HG03175 (cell line): ENCODE measurements at regions not wholly inside any gene's neighbourhood (a gene's known extent, or its start where the extent isn't known, plus 50 kb on each side); places are given as distances from the start of the nearest gene placed in this dataset.
"Not testable (repeated sequence)": the region's sequence is repeated elsewhere in the genome, so short reads cannot be mapped to it uniquely, and the experiment has no call there.

Experiments
- ATAC-seq: cut with Tn5 transposase; IDR thresholded peaks from one replicate; pipeline ENCODE4 v1.9.1; 2021; ENCODE audit warnings: mild to moderate bottlenecking, moderate library complexity; ENCODE audit not compliant: unreplicated experiment

GRCh38 chr10:44278837-44279324 lies 106.0 kb downstream of the CXCL12 start:
- no peak for ATAC-seq

GRCh38 chr10:44268435-44268948 lies 116.4 kb downstream of the CXCL12 start:
- not testable (repeated sequence) for ATAC-seq

DNA sequence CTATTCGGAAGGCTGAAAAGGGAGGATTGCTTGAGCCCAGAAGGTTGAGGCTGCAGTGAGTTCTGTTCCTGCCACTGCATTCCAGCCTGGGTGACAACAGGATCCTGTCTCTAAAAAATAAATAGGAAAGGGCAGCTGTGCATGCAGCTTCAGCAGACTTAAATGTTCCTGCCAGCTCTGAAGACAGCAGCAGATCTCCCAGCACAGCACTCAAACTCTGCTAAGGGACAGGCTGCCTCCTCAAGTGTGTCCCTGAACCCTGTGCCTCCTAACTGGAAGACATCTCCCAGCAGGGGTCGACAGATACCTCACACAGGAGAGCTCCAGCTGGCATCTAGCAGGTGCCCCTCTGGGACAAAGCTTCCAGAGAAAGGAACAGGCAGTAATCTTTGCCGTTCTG lies 117.9 kb downstream of the CXCL12 start:
- no peak for ATAC-seq

DNA sequence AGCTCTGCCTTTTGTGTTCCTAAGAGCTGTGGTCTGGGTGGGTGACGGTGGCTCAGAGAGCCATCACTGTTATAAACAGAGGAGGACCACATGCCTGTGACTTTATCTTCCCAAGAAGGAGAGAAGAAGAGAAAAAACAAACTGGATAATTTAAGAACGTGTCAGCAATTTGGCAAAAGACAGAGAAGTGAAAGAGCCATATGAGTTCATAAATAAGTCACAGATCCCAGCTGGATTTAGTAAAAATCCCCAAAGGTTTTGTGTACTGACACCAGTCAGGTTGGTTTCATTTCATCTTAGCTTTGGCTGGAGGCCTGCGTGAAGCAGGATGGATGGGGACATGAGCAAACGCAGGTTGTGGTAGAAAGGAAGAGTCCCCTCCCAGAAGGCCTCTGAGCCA lies 120.7 kb downstream of the CXCL12 start:
- no peak for ATAC-seq

GRCh38 chr10:44263771-44264170 lies 121.1 kb downstream of the CXCL12 start:
- no peak for ATAC-seq

GRCh38 chr10:44262551-44263251 lies 122.2 kb downstream of the CXCL12 start:
- no peak for ATAC-seq

DNA sequence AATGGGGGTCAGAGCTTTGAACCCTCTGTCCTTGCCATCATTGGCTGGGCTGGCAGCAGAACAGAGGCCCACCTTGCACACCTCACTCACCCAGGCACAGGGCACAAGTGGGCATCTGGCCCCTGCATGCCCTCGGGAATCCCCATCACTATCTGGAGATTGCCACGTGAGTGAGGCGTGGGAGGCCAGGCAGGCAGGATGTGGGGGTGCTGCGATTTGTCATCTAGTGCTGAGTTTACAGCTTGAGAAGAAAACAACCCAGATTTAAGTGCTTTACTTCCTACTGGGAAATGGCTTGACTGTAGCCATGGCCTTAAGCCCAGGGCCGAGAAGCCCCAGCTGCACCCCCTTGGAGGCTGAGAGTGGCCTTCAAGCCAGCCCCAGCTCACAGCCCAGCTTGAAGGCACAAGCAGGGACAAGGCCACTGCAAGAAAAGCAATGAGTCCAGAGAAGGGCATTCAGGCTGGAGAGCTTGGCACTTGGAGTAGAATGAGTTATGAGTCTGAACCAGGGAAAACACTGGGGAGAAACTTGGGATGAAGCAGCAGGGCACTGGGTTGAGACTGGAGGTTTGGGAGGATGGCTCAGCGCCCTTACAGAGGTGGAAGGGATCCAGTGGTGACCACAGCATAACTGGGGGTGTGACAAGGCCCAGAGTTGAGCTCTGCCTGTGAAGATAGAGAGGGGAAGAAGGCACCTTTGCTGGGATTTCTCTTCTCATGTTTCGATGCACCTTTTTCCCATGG lies 123.0 kb downstream of the CXCL12 start:
- no peak for ATAC-seq

DNA sequence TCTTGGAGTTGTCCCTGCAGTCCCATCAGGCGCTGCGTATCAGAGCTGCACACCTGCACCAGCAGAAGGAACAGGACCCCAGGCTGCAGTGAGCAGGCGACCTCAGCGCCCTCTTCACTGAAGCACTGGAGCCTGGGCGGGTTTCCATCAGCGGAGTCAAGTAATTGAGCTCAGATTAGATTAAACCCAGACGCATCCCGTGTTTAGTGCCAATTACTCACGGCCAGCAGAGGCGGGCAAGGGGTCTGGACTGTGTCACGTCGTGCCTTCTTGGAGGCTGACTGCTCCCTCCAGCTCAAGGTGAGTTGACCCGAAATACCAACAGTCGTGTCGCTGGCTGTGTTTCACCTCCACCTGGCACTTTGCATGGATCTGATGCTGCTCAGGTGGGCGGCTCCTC lies 123.6 kb downstream of the CXCL12 start:
- no peak for ATAC-seq

GRCh38 chr10:44260286-44260928 lies 124.5 kb downstream of the CXCL12 start:
- no peak for ATAC-seq

GRCh38 chr10:44259090-44259874 lies 125.6 kb downstream of the CXCL12 start:
- no peak for ATAC-seq

GRCh38 chr10:44258460-44259089 lies 126.3 kb downstream of the CXCL12 start:
- no peak for ATAC-seq

GRCh38 chr10:44258019-44258418 lies 126.9 kb downstream of the CXCL12 start:
- no peak for ATAC-seq

GRCh38 chr10:44253769-44254462 lies 131.0 kb downstream of the CXCL12 start:
- no peak for ATAC-seq

DNA sequence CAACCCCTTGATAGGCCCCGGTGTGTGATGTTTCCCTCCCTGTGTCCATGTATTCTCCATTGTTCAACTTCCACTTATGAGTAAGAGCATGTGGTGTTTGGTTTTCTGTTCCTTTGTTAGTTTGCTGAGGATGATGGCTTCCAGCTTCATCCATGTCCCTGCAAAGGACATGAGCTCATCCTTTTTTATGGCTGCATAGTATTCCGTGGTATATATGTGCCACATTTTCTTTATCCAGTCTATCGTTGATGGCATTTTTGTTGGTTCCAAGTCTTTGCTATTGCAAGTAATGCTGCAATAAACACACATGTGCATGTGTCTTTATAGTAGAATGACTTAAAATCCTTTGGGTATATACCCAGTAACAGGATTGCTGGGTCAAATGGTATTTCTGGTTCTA lies 132.3 kb downstream of the CXCL12 start:
- ATAC-seq, result not testable (repeated sequence)

GRCh38 chr10:44249933-44250332 lies 135.0 kb downstream of the CXCL12 start:
- not testable (repeated sequence) for ATAC-seq

GRCh38 chr10:44249490-44249889 lies 135.4 kb downstream of the CXCL12 start:
- ATAC-seq, result no peak

DNA sequence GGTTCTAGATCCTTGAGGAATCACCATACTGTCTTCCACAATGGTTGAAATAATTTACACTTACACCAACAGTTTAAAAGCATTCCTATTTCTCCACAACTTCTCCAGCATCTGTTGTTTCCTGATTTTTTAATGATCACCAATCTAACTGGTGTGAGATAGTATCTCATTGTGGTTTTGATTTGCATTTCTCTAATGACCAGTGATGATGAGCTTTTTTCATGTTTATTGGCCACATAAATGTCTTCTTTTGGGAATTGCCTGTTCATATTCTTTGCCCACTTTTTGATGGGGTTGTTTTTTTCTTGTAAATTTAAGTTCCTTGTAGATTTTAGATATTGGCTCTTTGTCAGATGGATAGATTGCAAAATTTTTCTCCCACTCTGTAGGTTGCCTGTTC lies 138.2 kb downstream of the CXCL12 start:
- ATAC-seq, result not testable (repeated sequence)

DNA sequence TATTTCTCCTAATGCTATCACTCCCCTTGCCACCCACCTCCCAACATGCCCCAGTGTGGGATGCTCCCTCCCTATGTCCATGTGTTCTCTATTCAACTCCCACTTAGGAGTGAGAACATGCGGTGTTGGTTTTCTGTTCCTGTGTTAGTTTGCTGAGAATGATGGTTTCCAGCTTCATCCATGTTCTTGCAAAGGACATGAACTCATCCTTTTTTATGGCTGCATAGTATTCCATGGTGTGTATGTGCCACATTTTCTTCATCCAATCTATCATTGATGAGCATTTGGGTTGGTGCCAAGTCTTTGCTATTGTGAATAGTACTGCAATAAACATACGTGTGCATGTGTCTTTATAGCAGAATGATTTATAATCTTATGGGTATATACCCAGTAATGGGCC lies 138.6 kb downstream of the CXCL12 start:
- ATAC-seq, result not testable (repeated sequence)

DNA sequence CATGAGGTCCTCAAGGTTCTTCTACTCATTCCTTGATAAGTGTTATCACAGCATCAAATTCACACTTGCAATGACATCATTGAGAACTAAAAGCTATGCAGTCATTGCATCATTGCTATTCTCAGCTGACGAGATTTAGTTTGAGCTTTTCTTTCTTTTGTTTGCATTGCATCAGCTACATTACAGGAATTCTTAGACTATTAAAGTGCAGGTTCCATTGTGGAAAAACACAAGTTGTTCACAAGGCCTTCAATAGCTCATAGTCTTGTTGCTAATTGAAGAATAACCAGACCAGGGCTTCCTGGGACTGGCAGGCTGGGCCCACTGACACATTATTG lies 139.3 kb downstream of the CXCL12 start:
- no peak for ATAC-seq
